GM12865 (cell line): ENCODE measurements at regions not wholly inside any gene's neighbourhood (a gene's known extent, or its start where the extent isn't known, plus 50 kb on each side); places are given as distances from the start of the nearest gene placed in this dataset.

ENCODE experiments used
- DNase-seq: peaks from one replicate; pipeline ENCODE4 v3.0.0; 2010; ENCODE audit warnings: low read depth
- H3K4me3 ChIP-seq: 2 replicates; pipeline ENCODE4 v1.5.1; 2011; ENCODE audit warnings: mild to moderate bottlenecking, low read depth, low read length, control low read depth
- CTCF ChIP-seq: IDR thresholded peaks from 2 replicates; pipeline ENCODE4 v1.5.1; 2011; ENCODE audit warnings: low read length, control low read depth, low read depth, inconsistent platforms; ENCODE audit not compliant: insufficient read depth; ENCODE audit errors: missing control alignments

DNA sequence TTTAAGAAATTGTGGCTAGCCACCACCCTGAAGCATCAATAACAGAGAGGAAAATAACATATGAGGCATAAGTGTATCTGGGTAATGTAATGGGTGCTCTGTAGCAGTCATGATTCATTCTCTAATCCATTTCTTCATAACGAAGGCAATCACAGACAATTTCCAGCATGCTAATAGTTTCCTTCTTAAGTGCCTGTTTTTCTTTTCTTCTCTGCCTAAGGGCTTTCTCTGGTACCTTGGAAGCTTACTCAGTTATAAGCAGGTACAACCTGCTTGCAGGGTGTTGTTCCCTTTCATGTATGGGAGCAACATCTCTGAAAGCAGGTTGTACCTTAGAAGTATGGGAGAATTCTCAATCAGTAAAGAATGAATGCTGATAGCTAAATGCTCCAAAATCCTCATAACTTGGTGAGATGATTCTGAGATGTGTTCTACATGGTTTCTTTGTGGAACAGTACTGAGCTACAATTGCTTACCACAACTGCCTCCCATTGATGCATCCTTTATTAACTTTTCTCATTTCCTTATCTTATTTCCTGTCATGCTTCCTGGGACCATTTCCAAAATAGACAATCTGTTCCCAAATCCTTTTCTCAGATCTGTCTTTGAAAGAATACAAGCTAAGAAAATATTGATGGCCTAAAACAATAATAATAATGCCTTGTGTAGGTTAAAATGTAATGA, 247.6 kb downstream of the PAPSS1 start:
- no peak for TF ChIP-seq CTCF
- no peak overlapping the region for H3K4me3 ChIP-seq
- DNase-seq, result no peak

GRCh38 chr4:107470173-107470572, 249.9 kb downstream of the PAPSS1 start:
- no peak for TF ChIP-seq CTCF
- no peak overlapping the region for H3K4me3 ChIP-seq
- DNase-seq, result no peak

DNA sequence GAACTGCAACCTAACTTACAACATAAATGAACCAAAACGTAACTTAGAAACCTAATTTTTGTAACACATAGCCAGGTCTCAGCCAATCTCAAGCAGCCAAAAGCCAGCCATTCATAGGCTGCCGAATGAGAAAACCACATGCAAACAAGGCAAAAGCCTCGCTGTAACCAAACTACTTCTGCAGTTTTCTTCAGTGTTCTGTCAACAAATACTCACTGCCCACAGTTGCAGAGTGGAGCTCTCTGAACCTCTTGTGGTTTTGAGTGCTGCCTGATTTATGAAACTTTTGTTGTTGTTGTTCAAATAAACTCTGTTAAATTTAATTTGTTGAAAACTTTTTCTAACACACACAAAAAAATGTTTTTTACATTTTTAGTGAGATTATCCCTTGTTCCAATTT, 251.2 kb downstream of the PAPSS1 start:
- peak; percentile 33 for DNase-seq
- TF ChIP-seq CTCF, result no peak
- H3K4me3 ChIP-seq, result no peak overlapping the region

GRCh38 chr4:107468156-107468555, 251.9 kb downstream of the PAPSS1 start:
- H3K4me3 ChIP-seq, result no peak overlapping the region
- TF ChIP-seq CTCF, result no peak
- DNase-seq, result no peak

DNA sequence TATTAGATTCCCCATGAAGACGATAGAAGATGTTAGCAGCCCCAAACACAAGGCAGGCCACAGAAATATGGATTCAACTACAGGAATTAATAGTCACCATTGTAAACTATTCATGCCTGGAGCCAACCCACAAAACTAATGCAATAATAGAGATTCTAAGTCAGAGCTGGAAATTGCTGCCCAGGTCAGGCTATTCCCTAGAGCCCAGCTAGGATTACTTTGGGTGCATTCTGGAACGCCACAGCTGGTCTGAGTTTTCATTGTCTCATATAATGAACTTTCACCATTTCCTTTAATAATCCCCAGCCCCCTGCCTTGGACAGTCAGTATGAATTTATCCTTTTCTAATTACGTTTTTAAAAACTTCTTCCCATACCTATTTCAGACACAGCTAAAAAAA, 252.6 kb downstream of the PAPSS1 start:
- H3K4me3 ChIP-seq, result no peak overlapping the region
- no peak for DNase-seq
- TF ChIP-seq CTCF, result no peak

GRCh38 chr4:107458194-107458593, 261.8 kb downstream of the PAPSS1 start:
- no peak for TF ChIP-seq CTCF
- no peak overlapping the region for H3K4me3 ChIP-seq
- DNase-seq, result no peak

GRCh38 chr4:107453987-107454386, 266.0 kb downstream of the PAPSS1 start:
- DNase-seq, result no peak
- H3K4me3 ChIP-seq, result no peak overlapping the region
- TF ChIP-seq CTCF, result no peak
